ENCODE measurements at regions not wholly inside any gene's neighbourhood (a gene's known extent, or its start where the extent isn't known, plus 50 kb on each side); places are given as distances from the start of the nearest gene placed in this dataset.

DNA sequence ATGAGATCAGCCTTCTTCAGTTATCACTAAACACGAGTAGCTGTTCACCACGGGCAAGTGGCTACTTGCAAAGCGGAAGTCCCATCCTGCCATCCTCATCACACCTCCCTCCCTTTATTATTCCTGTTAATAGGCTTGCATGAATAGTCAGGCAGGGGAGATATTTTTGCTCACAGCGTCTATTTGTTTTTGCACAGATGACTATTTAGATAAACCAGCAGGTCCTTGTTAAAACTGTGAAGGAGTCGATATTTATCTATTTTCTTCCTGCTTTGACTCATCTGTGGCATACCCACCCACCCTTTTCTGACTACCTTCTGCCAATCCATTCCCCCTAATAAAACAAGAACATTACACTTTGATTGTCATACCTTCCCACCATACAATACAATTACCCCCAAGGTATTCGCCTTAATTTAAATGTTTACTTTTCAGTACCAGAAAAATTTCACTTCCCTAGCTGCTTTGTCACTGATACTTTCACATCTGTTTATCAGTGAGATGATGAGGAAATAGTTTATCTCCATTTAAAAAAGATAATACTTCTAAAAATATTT lies 96.6 kb upstream of the BANK1 start:
- TF ChIP-seq, protein P1, sequence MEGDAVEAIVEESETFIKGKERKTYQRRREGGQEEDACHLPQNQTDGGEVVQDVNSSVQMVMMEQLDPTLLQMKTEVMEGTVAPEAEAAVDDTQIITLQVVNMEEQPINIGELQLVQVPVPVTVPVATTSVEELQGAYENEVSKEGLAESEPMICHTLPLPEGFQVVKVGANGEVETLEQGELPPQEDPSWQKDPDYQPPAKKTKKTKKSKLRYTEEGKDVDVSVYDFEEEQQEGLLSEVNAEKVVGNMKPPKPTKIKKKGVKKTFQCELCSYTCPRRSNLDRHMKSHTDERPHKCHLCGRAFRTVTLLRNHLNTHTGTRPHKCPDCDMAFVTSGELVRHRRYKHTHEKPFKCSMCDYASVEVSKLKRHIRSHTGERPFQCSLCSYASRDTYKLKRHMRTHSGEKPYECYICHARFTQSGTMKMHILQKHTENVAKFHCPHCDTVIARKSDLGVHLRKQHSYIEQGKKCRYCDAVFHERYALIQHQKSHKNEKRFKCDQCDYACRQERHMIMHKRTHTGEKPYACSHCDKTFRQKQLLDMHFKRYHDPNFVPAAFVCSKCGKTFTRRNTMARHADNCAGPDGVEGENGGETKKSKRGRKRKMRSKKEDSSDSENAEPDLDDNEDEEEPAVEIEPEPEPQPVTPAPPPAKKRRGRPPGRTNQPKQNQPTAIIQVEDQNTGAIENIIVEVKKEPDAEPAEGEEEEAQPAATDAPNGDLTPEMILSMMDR (conservative IDR thresholded peaks at IDR 0.05; ENCODE audit: low read depth, low read length) = no peak
- TF ChIP-seq EZH2 (IDR thresholded peaks at IDR 0.05; ENCODE audit: borderline replicate concordance, low read depth, low read length, poor library complexity, severe bottlenecking) = no peak

Measured in A673 (cell line).